ENCODE measurements at regions not wholly inside any gene's neighbourhood (a gene's known extent, or its start where the extent isn't known, plus 50 kb on each side); places are given as distances from the start of the nearest gene placed in this dataset.

GRCh38 chr12:13504736-13505135, 308.2 kb downstream of the EMP1 start (continued):
- TF ChIP-seq RFX5 (IDR thresholded peaks at IDR 0.05) (no peak), KDM5A (IDR thresholded peaks at IDR 0.05) (no peak), JUN (IDR thresholded peaks at IDR 0.05) (no peak), CEBPB (IDR thresholded peaks at IDR 0.05) (no peak), BHLHE40 (IDR thresholded peaks at IDR 0.05; ENCODE audit: low read depth, low read length) (no peak), KDM1A (IDR thresholded peaks at IDR 0.05; ENCODE audit: low read depth) (no peak)

- ChIA-PET POLR2A (no interaction called here), CTCF (interaction anchor here (0.7 to 2.0 kb wide), 7 partner anchors 9 to 158 kb away, joined by 3 to 5 read pairs (median 3); no protein-coding TSS in a partner anchor)
- TF ChIP-seq, protein P1, sequence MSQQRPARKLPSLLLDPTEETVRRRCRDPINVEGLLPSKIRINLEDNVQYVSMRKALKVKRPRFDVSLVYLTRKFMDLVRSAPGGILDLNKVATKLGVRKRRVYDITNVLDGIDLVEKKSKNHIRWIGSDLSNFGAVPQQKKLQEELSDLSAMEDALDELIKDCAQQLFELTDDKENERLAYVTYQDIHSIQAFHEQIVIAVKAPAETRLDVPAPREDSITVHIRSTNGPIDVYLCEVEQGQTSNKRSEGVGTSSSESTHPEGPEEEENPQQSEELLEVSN (IDR thresholded peaks at IDR 0.05; ENCODE audit: borderline replicate concordance, low read depth) = no peak
- TF ChIP-seq ESRRA (IDR thresholded peaks at IDR 0.05; ENCODE audit: borderline replicate concordance, low read length) = no peak
- TF ChIP-seq RAD21 (conservative IDR thresholded peaks at IDR 0.05 in 1 of 2, IDR thresholded peaks at IDR 0.05 in 1 of 2) = no peak
- TF ChIP-seq POLR2A (IDR thresholded peaks at IDR 0.05; ENCODE audit: low read length) = no peak
- no peak for TF ChIP-seq KDM5A (IDR thresholded peaks at IDR 0.05)
- TF ChIP-seq PBX3 (IDR thresholded peaks at IDR 0.05) = no peak
- no peak for TF ChIP-seq GATA3 (IDR thresholded peaks at IDR 0.05; ENCODE audit: borderline replicate concordance)
- TF ChIP-seq POLR2AphosphoS2 (conservative IDR thresholded peaks at IDR 0.05; ENCODE audit: low read length) = no peak
- TF ChIP-seq EHMT2 (IDR thresholded peaks at IDR 0.05; ENCODE audit: low read depth) = no peak
- no peak for TF ChIP-seq FOXS1 (CRISPR knock-in tag; IDR thresholded peaks at IDR 0.05)
- TF ChIP-seq HOXB5 (CRISPR knock-in tag; IDR thresholded peaks at IDR 0.05) = no peak
- no peak for TF ChIP-seq HOXB13 (CRISPR knock-in tag; IDR thresholded peaks at IDR 0.05; ENCODE audit: low read depth)
- TF ChIP-seq ZFP36 (IDR thresholded peaks at IDR 0.05; ENCODE audit: borderline replicate concordance, partially characterized antibody) = no peak
- H3K9me3 ChIP-seq = no peaks in the 10 kb centered on the region
- H3K27ac ChIP-seq = peak overlapping the region in 1 of 2 experiments; percentile 9; a peak in 1 of 6 replicates
- FAIRE-seq = no peak
- no peak overlapping the region for H3K4me3 ChIP-seq
- DNase-seq (ENCODE audit: low read depth in 1 of 2, low spot score in 1 of 2) = no peak
- H3K4me1 ChIP-seq = peaks cover 4% of the 10 kb centered on the region; the same call in 1 of the 3 replicates
- no peak overlapping the region for H3K4me2 ChIP-seq
- ATAC-seq = no peak
Observed at GRCh38 chr12:13504074-13504473, 307.5 kb downstream of the EMP1 start.

DNA sequence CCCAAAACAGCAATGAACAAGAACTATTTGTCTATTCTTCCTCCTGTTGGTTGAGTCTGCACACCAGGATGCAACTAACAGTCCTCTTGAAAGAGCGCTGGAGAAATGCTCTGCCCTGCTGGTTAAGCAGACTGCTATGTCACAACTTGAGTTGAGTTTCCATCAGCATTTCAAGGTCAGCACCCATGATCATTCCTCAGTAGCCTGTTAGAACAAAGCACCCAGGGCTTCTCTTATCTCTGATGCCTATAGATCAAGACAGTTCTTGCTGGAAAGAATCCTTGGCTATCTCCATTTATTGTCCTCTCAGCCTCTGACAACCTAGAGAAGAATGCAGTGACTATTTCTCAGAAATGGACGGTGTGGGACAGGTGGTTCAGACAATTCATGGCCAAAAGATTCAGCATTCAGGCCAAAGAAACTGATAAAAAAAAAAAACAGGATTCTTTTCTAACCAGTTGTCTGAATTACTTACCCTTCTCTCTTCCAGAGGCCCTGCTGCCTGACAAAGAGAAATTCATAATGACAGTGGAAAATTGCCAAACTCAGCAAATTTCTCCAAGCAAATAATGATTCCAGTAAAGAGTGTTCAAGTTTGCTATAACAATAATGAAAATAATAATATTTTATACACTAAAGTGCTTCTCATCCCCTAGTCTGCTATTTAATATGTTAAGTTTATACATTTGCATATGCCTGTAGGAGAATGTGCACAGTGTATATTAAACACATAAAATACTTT, 306.7 kb downstream of the EMP1 start:
- H3K4me1 ChIP-seq = peaks cover 4% of the 10 kb centered on the region; the same call in 1 of the 3 replicates
- H3K4me2 ChIP-seq = no peak overlapping the region
- TF ChIP-seq EHMT2 (IDR thresholded peaks at IDR 0.05; ENCODE audit: low read depth) (no peak), HOXB5 (CRISPR knock-in tag; IDR thresholded peaks at IDR 0.05) (no peak), MAFK (IDR thresholded peaks at IDR 0.05; ENCODE audit: partially characterized antibody) (peak; percentile 74)
- no peaks in the 10 kb centered on the region for H3K9me3 ChIP-seq
- FAIRE-seq (no peak), DNase-seq (ENCODE audit: low read depth in 1 of 2, low spot score in 1 of 2) (no peak), ATAC-seq (no peak)
- POLR2A ChIA-PET = no interaction called here
- 85% methylated on average over 2 of the region's 2 CpGs for WGBS (ENCODE audit: missing lambda C conversion rate)
- CTCF ChIA-PET = interaction anchor here (0.7 to 2.0 kb wide), 5 partner anchors 10 to 158 kb away, joined by 3 to 4 read pairs (median 3); no protein-coding TSS in a partner anchor
- H3K27ac ChIP-seq = no peak overlapping the region
- no peak overlapping the region for H3K4me3 ChIP-seq

GRCh38 chr12:13499008-13499407, 302.5 kb downstream of the EMP1 start:
- Histone ChIP-seq H3K4me1 (peaks cover under 1% of the 10 kb centered on the region; the same call in 1 of the 3 replicates), H3K27ac (no peak overlapping the region), H3K9me3 (no peaks in the 10 kb centered on the region), H3K4me3 (no peak overlapping the region), H3K4me2 (no peak overlapping the region)
- TF ChIP-seq HEYL (CRISPR knock-in tag; IDR thresholded peaks at IDR 0.05) = no peak
- no peak for TF ChIP-seq ZC3H11A (IDR thresholded peaks at IDR 0.05)
- TF ChIP-seq EHF (CRISPR knock-in tag; IDR thresholded peaks at IDR 0.05) = no peak
- TF ChIP-seq RNF2 (IDR thresholded peaks at IDR 0.05; ENCODE audit: borderline replicate concordance, low read depth) = no peak
- TF ChIP-seq HOXB13 (CRISPR knock-in tag; IDR thresholded peaks at IDR 0.05; ENCODE audit: low read depth) = no peak
- no peak for TF ChIP-seq ATOH8 (CRISPR knock-in tag; IDR thresholded peaks at IDR 0.05; ENCODE audit: low read depth)
- no peak for TF ChIP-seq CBX8 (IDR thresholded peaks at IDR 0.05)
- no peak for TF ChIP-seq BHLHE40 (IDR thresholded peaks at IDR 0.05; ENCODE audit: low read depth, low read length)
- no peak for TF ChIP-seq USF2 (IDR thresholded peaks at IDR 0.05)
- no peak for TF ChIP-seq GATA3 (IDR thresholded peaks at IDR 0.05; ENCODE audit: borderline replicate concordance)
- TF ChIP-seq ZFP36 (IDR thresholded peaks at IDR 0.05; ENCODE audit: borderline replicate concordance, partially characterized antibody) = no peak
- no peak for TF ChIP-seq CHD4 (IDR thresholded peaks at IDR 0.05; ENCODE audit: borderline replicate concordance)
- TF ChIP-seq EHMT2 (IDR thresholded peaks at IDR 0.05; ENCODE audit: low read depth) = no peak
- TF ChIP-seq NR3C1 (IDR thresholded peaks at IDR 0.05) = no peak
- no peak for TF ChIP-seq TP53 (CRISPR knock-in tag; IDR thresholded peaks at IDR 0.05)
- ChIA-PET CTCF (no interaction called here), POLR2A (no interaction called here)
- peak in 1 of 2 experiments; percentile 15; a peak in 1 of 6 replicates for ATAC-seq
- WGBS (ENCODE audit: missing lambda C conversion rate) = 54% methylated on average over 3 of the region's 3 CpGs
- no peak for DNase-seq (ENCODE audit: low read depth in 1 of 2, low spot score in 1 of 2)
- no peak for FAIRE-seq

Measured in A549 (cell line).